ENCODE measurements at regions not wholly inside any gene's neighbourhood (a gene's known extent, or its start where the extent isn't known, plus 50 kb on each side); places are given as distances from the start of the nearest gene placed in this dataset.
A peak's percentile ranks its signal among the peaks of the same experiment; 100 is the strongest.

- Histone ChIP-seq H3K9me3 (no peaks in the 10 kb centered on the region), H3K36me3 (ENCODE audit: insufficient read depth in 1 of 2, low read depth in 1 of 2) (no peaks in the 10 kb centered on the region), H3K27ac (no peak overlapping the region), H3K27me3 (ENCODE audit: insufficient read depth in 3 of 3, low read length in 2 of 3) (no peaks in the 10 kb centered on the region), H3K4me1 (no peaks in the 10 kb centered on the region), H3K4me3 (no peak overlapping the region)
- 28 to 43% (median 28%) methylated on average over 8 of the region's 8 CpGs for whole genome bisulfite sequencing, 3 donors
- peak in 3 of 4 donors; percentile 43 to 72 (median 51) for ATAC-seq
- no peak for DNase-seq
- TF ChIP-seq, protein P1, sequence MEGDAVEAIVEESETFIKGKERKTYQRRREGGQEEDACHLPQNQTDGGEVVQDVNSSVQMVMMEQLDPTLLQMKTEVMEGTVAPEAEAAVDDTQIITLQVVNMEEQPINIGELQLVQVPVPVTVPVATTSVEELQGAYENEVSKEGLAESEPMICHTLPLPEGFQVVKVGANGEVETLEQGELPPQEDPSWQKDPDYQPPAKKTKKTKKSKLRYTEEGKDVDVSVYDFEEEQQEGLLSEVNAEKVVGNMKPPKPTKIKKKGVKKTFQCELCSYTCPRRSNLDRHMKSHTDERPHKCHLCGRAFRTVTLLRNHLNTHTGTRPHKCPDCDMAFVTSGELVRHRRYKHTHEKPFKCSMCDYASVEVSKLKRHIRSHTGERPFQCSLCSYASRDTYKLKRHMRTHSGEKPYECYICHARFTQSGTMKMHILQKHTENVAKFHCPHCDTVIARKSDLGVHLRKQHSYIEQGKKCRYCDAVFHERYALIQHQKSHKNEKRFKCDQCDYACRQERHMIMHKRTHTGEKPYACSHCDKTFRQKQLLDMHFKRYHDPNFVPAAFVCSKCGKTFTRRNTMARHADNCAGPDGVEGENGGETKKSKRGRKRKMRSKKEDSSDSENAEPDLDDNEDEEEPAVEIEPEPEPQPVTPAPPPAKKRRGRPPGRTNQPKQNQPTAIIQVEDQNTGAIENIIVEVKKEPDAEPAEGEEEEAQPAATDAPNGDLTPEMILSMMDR (IDR thresholded peaks at IDR 0.05) = no peak
- intact Hi-C loops (cut with DNase I) = no loop called here
Measured at GRCh38 chr9:3035579-3036332, 191.9 kb upstream of the PUM3 start.

DNA sequence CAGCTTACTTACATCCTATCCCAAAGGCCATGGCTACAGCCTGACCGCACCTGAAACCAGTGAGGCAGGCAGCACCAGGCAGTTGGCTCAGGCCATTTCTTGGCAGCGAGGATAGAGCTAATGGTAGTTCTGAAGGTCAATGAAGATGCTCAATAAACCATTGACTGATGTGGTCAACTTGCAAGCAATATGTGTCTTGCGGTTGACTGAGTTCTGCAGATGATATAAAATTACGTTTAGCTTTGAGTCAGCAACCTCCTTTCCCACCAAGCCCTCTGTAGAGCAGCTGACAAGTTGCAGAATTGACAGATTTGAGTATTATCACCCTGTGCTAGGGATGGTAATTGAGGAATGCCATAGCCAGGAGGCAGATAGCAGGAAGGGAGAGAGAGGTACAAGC is 189.0 kb upstream of the PUM3 start:
- Histone ChIP-seq H3K4me1 (no peaks in the 10 kb centered on the region), H3K9me3 (no peaks in the 10 kb centered on the region), H3K27ac (no peak overlapping the region), H3K27me3 (ENCODE audit: insufficient read depth in 3 of 3, low read length in 2 of 3) (no peaks in the 10 kb centered on the region), H3K4me3 (no peak overlapping the region), H3K36me3 (ENCODE audit: insufficient read depth in 1 of 2, low read depth in 1 of 2) (no peaks in the 10 kb centered on the region)
- WGBS, 3 donors = 89 to 96% (median 95%) methylated on average over 4 of the region's 4 CpGs
- DNase-seq = no peak
- intact Hi-C loops (cut with DNase I) = no loop called here
- TF ChIP-seq, protein P1 (IDR thresholded peaks at IDR 0.05) = no peak
- ATAC-seq = no peak

GRCh38 chr9:3028535-3028934 is 184.6 kb upstream of the PUM3 start:
- TF ChIP-seq, protein P1 (IDR thresholded peaks at IDR 0.05) = no peak
- intact Hi-C loops (cut with DNase I) = no loop called here
- WGBS, 3 donors = 23 to 24% (median 23%) methylated on average over 4 of the region's 4 CpGs
- H3K36me3 ChIP-seq (ENCODE audit: insufficient read depth in 1 of 2, low read depth in 1 of 2) = no peaks in the 10 kb centered on the region
- no peak overlapping the region for H3K4me3 ChIP-seq
- no peak for DNase-seq
- no peak overlapping the region for H3K27ac ChIP-seq
- no peaks in the 10 kb centered on the region for H3K4me1 ChIP-seq
- no peaks in the 10 kb centered on the region for H3K27me3 ChIP-seq (ENCODE audit: insufficient read depth in 3 of 3, low read length in 2 of 3)
- ATAC-seq = no peak
- no peaks in the 10 kb centered on the region for H3K9me3 ChIP-seq

DNA sequence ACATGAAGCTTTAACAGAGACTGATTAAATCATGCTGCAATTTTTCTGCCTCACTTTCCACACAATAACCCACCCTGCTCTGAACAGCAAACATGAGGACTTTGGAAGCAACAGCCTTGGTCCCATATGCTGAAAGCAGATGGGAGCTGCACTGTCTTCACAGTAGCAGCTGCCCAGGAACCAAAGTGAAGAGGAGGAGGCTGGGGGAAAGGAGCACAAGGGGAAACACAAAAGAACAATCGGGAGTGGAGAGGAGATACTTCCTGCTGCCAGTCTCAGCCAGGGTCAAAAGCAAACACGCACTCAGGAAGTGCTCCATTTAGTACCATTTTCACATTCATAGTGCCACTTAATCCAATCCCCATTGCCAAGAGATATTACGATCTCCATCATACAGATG is 183.3 kb upstream of the PUM3 start:
- 28 to 41% (median 38%) methylated on average over 3 of the region's 3 CpGs for WGBS, 3 donors
- Histone ChIP-seq H3K36me3 (ENCODE audit: insufficient read depth in 1 of 2, low read depth in 1 of 2) (no peaks in the 10 kb centered on the region), H3K27ac (no peak overlapping the region), H3K4me1 (no peaks in the 10 kb centered on the region), H3K4me3 (no peak overlapping the region), H3K9me3 (no peaks in the 10 kb centered on the region), H3K27me3 (ENCODE audit: insufficient read depth in 3 of 3, low read length in 2 of 3) (peaks cover 0 to 4% (median 0%) of the 10 kb centered on the region in 3 donors)
- ATAC-seq (no peak), DNase-seq (no peak)
- TF ChIP-seq, protein P1 (IDR thresholded peaks at IDR 0.05) = no peak
- intact Hi-C loops (cut with DNase I) = no loop called here

GRCh38 chr9:3023449-3023848 is 179.6 kb upstream of the PUM3 start:
- intact Hi-C loops (cut with DNase I) = no loop called here
- no peak for DNase-seq
- Histone ChIP-seq H3K27me3 (ENCODE audit: insufficient read depth in 3 of 3, low read length in 2 of 3) (peaks cover 0 to 4% (median 0%) of the 10 kb centered on the region in 3 donors), H3K27ac (no peak overlapping the region), H3K36me3 (ENCODE audit: insufficient read depth in 1 of 2, low read depth in 1 of 2) (no peaks in the 10 kb centered on the region), H3K4me3 (no peak overlapping the region), H3K9me3 (no peaks in the 10 kb centered on the region), H3K4me1 (no peaks in the 10 kb centered on the region)
- TF ChIP-seq, protein P1 (IDR thresholded peaks at IDR 0.05) = no peak
- WGBS, 3 donors = 41 to 49% (median 43%) methylated on average over 3 of the region's 3 CpGs
- no peak for ATAC-seq
